Lung (tissue), 11 donors: ENCODE measurements at regions not wholly inside any gene's neighbourhood (a gene's known extent, or its start where the extent isn't known, plus 50 kb on each side); places are given as distances from the start of the nearest gene placed in this dataset.

Experiments
- ATAC-seq: fragments of 200-7000 bp; cut with Tn5 transposase; one replicate; pipeline ENCODE4 v1.9.1; 2020; ENCODE audit warnings: moderate number of reproducible peaks; ENCODE audit not compliant: insufficient read depth, low FRiP score
- DNase-seq, 3 donors: peaks; one replicate each; pipeline ENCODE4 v3.0.0-alpha.2; 2013 to 2017
- H3K27ac ChIP-seq, 2 donors: one replicate each; pipeline ENCODE4 v1.5.1; 2013; ENCODE audit warnings: mild to moderate bottlenecking in 2 of 2, moderate library complexity in 2 of 2, control low read depth in 1 of 2, inconsistent platforms in 1 of 2, low read depth in 1 of 2, low read length in 1 of 2
- H3K27me3 ChIP-seq, 3 donors: one replicate each; pipeline ENCODE4 v1.5.1; 2013; ENCODE audit warnings: low read length in 2 of 3; ENCODE audit not compliant: control insufficient read depth in 3 of 3, insufficient read depth in 3 of 3
- H3K36me3 ChIP-seq, 4 donors: one replicate each; pipeline ENCODE4 v1.5.1; 2013; ENCODE audit warnings: low read length in 4 of 4, mild to moderate bottlenecking in 1 of 4, moderate library complexity in 1 of 4; ENCODE audit not compliant: control insufficient read depth in 4 of 4, insufficient read depth in 4 of 4
- H3K4me1 ChIP-seq, 5 donors: one replicate each; pipeline ENCODE4 v1.5.1; 2013; ENCODE audit warnings: low read length in 5 of 5, mild to moderate bottlenecking in 2 of 5, moderate library complexity in 1 of 5; ENCODE audit not compliant: control insufficient read depth in 5 of 5, insufficient read depth in 5 of 5
- H3K4me3 ChIP-seq: one replicate; pipeline ENCODE4 v1.5.1; 2013; ENCODE audit warnings: mild to moderate bottlenecking, control low read depth, moderate library complexity
- H3K9ac ChIP-seq, 2 donors: one replicate each; pipeline ENCODE4 v1.5.1; 2013; ENCODE audit warnings: low read length in 2 of 2, control low read depth in 1 of 2; ENCODE audit not compliant: insufficient read depth in 1 of 2
- H3K9me3 ChIP-seq, 4 donors: one replicate each; pipeline ENCODE4 v1.5.1; 2013; ENCODE audit warnings: low read length in 3 of 4, mild to moderate bottlenecking in 1 of 4, moderate library complexity in 1 of 4; ENCODE audit not compliant: control insufficient read depth in 4 of 4, insufficient read depth in 3 of 4
- WGBS, 2 donors: extraction: QIAGEN DNeasy Blood & Tissue Kit; methylation state at CpG; one replicate each; pipeline ENCODE4 v1.1.7; 2013; 5-methylcytosine and 5-hydroxymethylcytosine counted together
- TF ChIP-seq, protein P1 (sequence below): IDR thresholded peaks from 2 replicates; pipeline ENCODE4 v1.5.1; 2012; ENCODE audit warnings: mild to moderate bottlenecking; ENCODE audit errors: control extremely low read depth, extremely low read depth
- donor health status: control.
- donor health status: control.
- donor health status: Bipolar disorder and iron deficiency.
- donor health status: healthy.
- donor health status: DM: yes; HTN: yes; CAD: no.

DNA sequence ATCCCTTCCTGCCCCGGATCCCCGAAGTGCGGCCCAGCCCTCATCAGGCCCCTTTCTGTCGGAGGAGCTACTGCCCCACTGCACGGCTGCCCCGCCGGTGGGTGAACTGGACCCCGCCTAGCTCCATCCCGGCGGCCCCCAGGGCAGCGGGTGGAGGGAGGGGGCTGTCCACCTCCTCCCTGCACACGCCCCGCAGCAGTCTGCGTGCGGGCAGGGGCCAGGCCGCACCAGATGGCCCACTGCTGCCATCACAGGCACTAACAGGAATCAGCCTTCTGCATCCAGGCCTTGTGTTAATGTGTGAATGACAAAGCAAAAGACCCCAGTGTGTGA, 54.9 kb upstream of the UNC93A start:
- no peak overlapping the region for H3K27ac ChIP-seq
- ATAC-seq (no peak), DNase-seq (no peak)
- peaks cover 0 to 13% (median 2%) of the 10 kb centered on the region in 5 donors for H3K4me1 ChIP-seq
- TF ChIP-seq, protein P1, sequence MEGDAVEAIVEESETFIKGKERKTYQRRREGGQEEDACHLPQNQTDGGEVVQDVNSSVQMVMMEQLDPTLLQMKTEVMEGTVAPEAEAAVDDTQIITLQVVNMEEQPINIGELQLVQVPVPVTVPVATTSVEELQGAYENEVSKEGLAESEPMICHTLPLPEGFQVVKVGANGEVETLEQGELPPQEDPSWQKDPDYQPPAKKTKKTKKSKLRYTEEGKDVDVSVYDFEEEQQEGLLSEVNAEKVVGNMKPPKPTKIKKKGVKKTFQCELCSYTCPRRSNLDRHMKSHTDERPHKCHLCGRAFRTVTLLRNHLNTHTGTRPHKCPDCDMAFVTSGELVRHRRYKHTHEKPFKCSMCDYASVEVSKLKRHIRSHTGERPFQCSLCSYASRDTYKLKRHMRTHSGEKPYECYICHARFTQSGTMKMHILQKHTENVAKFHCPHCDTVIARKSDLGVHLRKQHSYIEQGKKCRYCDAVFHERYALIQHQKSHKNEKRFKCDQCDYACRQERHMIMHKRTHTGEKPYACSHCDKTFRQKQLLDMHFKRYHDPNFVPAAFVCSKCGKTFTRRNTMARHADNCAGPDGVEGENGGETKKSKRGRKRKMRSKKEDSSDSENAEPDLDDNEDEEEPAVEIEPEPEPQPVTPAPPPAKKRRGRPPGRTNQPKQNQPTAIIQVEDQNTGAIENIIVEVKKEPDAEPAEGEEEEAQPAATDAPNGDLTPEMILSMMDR, result no peak
- WGBS, 2 donors, result 92 to 95% methylated on average over 15 to 16 of the region's 16 CpGs
- H3K36me3 ChIP-seq, result no peaks in the 10 kb centered on the region
- H3K9me3 ChIP-seq, result no peaks in the 10 kb centered on the region
- peaks cover 0 to 11% (median 9%) of the 10 kb centered on the region in 3 donors for H3K27me3 ChIP-seq
- H3K9ac ChIP-seq, result no peak overlapping the region
- no peak overlapping the region for H3K4me3 ChIP-seq

DNA sequence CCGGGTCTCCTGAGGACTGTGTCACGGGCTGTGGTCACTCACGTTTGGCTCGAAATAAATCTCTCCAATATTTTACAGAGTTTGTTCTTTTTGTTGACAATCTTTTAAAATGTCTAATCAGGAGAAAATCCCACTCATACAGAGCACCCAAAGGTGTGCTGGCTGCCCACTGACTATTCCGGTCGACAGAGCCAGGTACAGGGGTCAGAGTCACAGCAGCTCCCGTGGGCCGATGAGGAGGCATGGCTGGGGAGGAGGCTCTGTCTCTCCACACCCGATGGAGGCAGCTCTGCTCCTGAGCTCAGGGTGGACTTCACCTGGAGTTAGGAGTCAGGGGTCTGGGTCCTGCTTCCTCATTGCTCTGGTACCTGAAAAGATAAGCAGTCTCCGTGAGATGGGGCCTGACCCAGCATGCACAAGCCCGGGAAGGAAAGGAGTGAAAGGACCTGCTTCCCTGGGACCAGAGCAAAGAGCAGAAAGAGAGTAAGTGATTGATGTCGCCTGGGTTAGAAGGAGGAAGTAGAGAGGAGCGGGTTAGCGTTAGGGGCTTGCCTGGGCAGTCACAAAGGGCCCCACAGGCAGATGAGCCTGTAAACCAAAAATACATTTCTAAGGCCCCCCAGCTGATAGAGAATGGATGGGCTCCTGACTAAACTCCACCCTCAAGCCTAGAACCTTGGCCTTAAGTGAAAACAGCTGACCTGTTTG, 53.5 kb upstream of the UNC93A start:
- 70 to 82% methylated on average over 14 of the region's 14 CpGs for WGBS, 2 donors
- H3K4me1 ChIP-seq, result peaks cover 0 to 13% (median 2%) of the 10 kb centered on the region in 5 donors
- DNase-seq, result no peak
- no peak overlapping the region for H3K27ac ChIP-seq
- no peaks in the 10 kb centered on the region for H3K36me3 ChIP-seq
- no peak for ATAC-seq
- H3K9me3 ChIP-seq, result no peaks in the 10 kb centered on the region
- H3K9ac ChIP-seq, result no peak overlapping the region
- no peak overlapping the region for H3K4me3 ChIP-seq
- TF ChIP-seq, protein P1, result no peak
- H3K27me3 ChIP-seq, result peaks cover 0 to 11% (median 9%) of the 10 kb centered on the region in 3 donors

DNA sequence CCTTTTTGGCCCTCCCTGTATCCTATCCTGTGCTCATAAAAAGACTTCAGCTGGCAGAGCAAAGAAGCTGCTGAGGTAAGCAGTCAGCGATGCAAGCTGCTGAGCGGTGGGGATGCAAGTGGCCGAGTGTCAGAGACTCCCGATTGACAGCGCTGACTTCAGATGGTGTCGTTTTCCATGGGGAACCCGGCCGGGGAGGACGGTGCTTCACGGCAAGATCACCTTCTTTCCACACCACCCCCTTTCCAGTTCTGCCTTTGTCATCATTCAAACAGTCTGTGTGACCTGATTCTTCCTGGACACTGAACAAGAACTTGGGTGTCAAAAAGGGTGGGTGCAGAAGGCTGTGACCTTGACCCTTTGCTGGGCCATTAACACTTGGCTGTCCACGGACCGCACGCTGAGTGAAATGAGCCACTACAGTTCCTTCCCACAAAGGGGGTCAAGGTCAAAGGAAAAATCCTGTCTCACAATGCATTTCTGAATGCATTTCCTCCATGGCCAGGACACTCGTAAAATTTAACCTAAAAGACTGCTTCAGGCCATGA, 52.9 kb upstream of the UNC93A start:
- no peak for DNase-seq
- no peaks in the 10 kb centered on the region for H3K9me3 ChIP-seq
- no peak overlapping the region for H3K4me3 ChIP-seq
- no peak overlapping the region for H3K27ac ChIP-seq
- peaks cover 0 to 11% (median 5%) of the 10 kb centered on the region in 3 donors for H3K27me3 ChIP-seq
- WGBS, 2 donors, result 74 to 76% methylated on average over 14 of the region's 14 CpGs
- ATAC-seq, result no peak
- peaks cover 0 to 13% (median 2%) of the 10 kb centered on the region in 5 donors for H3K4me1 ChIP-seq
- H3K36me3 ChIP-seq, result no peaks in the 10 kb centered on the region
- TF ChIP-seq, protein P1, result no peak
- no peak overlapping the region for H3K9ac ChIP-seq
